Muscle of back (tissue), 3 donors: ENCODE measurements at regions not wholly inside any gene's neighbourhood (a gene's known extent, or its start where the extent isn't known, plus 50 kb on each side); places are given as distances from the start of the nearest gene placed in this dataset.

Experiments
- DNase-seq, 3 donors: peaks; one replicate each; pipeline versions ENCODE4 v3.0.0 to v3.0.0-alpha.2; 2013

- no peak for DNase-seq
Observed at GRCh38 chr1:104699433-104699832, 949.7 kb downstream of the AMY1C start.

GRCh38 chr1:104702731-104703130, 953.0 kb downstream of the AMY1C start:
- no peak for DNase-seq

GRCh38 chr1:104706631-104707147, 957.0 kb downstream of the AMY1C start:
- DNase-seq: no peak

GRCh38 chr1:104718752-104719151, 969.1 kb downstream of the AMY1C start:
- no peak for DNase-seq

GRCh38 chr1:104720741-104721140, 971.0 kb downstream of the AMY1C start:
- no peak for DNase-seq

GRCh38 chr1:104726917-104727316, 977.2 kb downstream of the AMY1C start:
- peak in 2 of 3 donors; percentile 10 to 29 for DNase-seq

- DNase-seq: no peak
Observed at GRCh38 chr1:104733866-104734265, 984.2 kb downstream of the AMY1C start.

- DNase-seq: no peak
Observed at GRCh38 chr1:104745875-104746274, 996.2 kb downstream of the AMY1C start.

- DNase-seq: no peak
Observed at GRCh38 chr1:104746994-104747393, 997.3 kb downstream of the AMY1C start.

- peak in 1 of 3 donors; percentile 3 for DNase-seq
Observed at GRCh38 chr1:104760017-104760416, 1010.3 kb downstream of the AMY1C start.

GRCh38 chr1:104761961-104762570, 1012.4 kb downstream of the AMY1C start:
- no peak for DNase-seq

- DNase-seq: peak; percentile 16 to 67 (median 44)
Observed at GRCh38 chr1:104765085-104765484, 1015.4 kb downstream of the AMY1C start.

- no peak for DNase-seq
Observed at GRCh38 chr1:104768466-104768865, 1018.8 kb downstream of the AMY1C start.

GRCh38 chr1:104780470-104781078, 1030.9 kb downstream of the AMY1C start:
- peak in 2 of 3 donors; percentile 18 to 49 for DNase-seq

GRCh38 chr1:104785575-104786187, 1036.0 kb downstream of the AMY1C start:
- DNase-seq: no peak

GRCh38 chr1:104787866-104788510, 1038.3 kb downstream of the AMY1C start:
- no peak for DNase-seq

- DNase-seq: no peak
Observed at GRCh38 chr1:104791030-104791429, 1041.3 kb downstream of the AMY1C start.

GRCh38 chr1:104794035-104794434, 1044.3 kb downstream of the AMY1C start:
- DNase-seq: no peak

GRCh38 chr1:104795931-104796330, 1046.2 kb downstream of the AMY1C start:
- DNase-seq: no peak

GRCh38 chr1:104797982-104798381, 1048.3 kb downstream of the AMY1C start:
- no peak for DNase-seq

- no peak for DNase-seq
Observed at GRCh38 chr1:104801344-104801743, 1051.6 kb downstream of the AMY1C start.

- DNase-seq: no peak
Observed at GRCh38 chr1:104804147-104804546, 1054.4 kb downstream of the AMY1C start.

- no peak for DNase-seq
Observed at GRCh38 chr1:104807590-104807989, 1057.9 kb downstream of the AMY1C start.
